HEK293T (cell line): ENCODE measurements at regions not wholly inside any gene's neighbourhood (a gene's known extent, or its start where the extent isn't known, plus 50 kb on each side); places are given as distances from the start of the nearest gene placed in this dataset.

Experiments used
- CTCF ChIA-PET: fragments of 350-600 bp; formaldehyde crosslinking; extraction: SDS; loops from one replicate; lab custom pipeline; 2021; ENCODE audit warnings: antibody characterized with exemption, inconsistent platforms; lab: Yijun Ruan, JAX
- POLR2A ChIA-PET: fragments of 350-600 bp; formaldehyde crosslinking; extraction: SDS; loops from one replicate; lab custom pipeline; 2020; ENCODE audit warnings: antibody characterized with exemption, inconsistent platforms; lab: Yijun Ruan, JAX
- DNase-seq: peaks from one replicate; pipeline ENCODE4 v3.0.0; 2012; ENCODE audit warnings: mixed read lengths; ENCODE audit errors: extremely low spot score
- ARNT ChIP-seq: fragments of 450-650 bp; IDR thresholded peaks from 2 replicates; pipeline ENCODE4 v1.6.1; 2017; ENCODE audit warnings: mild to moderate bottlenecking
- BHLHE40 ChIP-seq: fragments of 450-650 bp; IDR thresholded peaks from 2 replicates; pipeline ENCODE4 v1.6.1; 2016; ENCODE audit warnings: mild to moderate bottlenecking, moderate library complexity, borderline replicate concordance
- CTBP1 ChIP-seq: fragments of 450-650 bp; IDR thresholded peaks from 2 replicates; pipeline ENCODE4 v1.6.1; 2016; ENCODE audit warnings: borderline replicate concordance
- ELF4 ChIP-seq: fragments of 450-650 bp; IDR thresholded peaks from 2 replicates; pipeline ENCODE4 v1.6.1; 2017; ENCODE audit warnings: antibody characterized with exemption
- FOXA1 ChIP-seq: fragments of 450-650 bp; IDR thresholded peaks from 2 replicates; pipeline ENCODE4 v1.6.1; 2016; ENCODE audit warnings: mild to moderate bottlenecking
- FOXK2 ChIP-seq: fragments of 450-650 bp; IDR thresholded peaks from 2 replicates; pipeline ENCODE4 v1.6.1; 2016; ENCODE audit warnings: mild to moderate bottlenecking
- FOXM1 ChIP-seq: fragments of 450-650 bp; IDR thresholded peaks from 2 replicates; pipeline ENCODE4 v1.6.1; 2017; ENCODE audit warnings: mild to moderate bottlenecking, borderline replicate concordance
- HDGF ChIP-seq: fragments of 450-650 bp; IDR thresholded peaks from 2 replicates; pipeline ENCODE4 v1.6.1; 2017; ENCODE audit warnings: antibody characterized with exemption, borderline replicate concordance
- L3MBTL2 ChIP-seq: fragments of 450-650 bp; conservative IDR thresholded peaks from 2 replicates; pipeline ENCODE4 v1.6.1; 2016; ENCODE audit warnings: mild to moderate bottlenecking
- LEF1 ChIP-seq: fragments of 450-650 bp; IDR thresholded peaks from 2 replicates; pipeline ENCODE4 v1.6.1; 2017; ENCODE audit warnings: mild to moderate bottlenecking, borderline replicate concordance
- NFRKB ChIP-seq: fragments of 450-650 bp; IDR thresholded peaks from 2 replicates; pipeline ENCODE4 v1.6.1; 2016; ENCODE audit warnings: mild to moderate bottlenecking, moderate library complexity
- PKNOX1 ChIP-seq: fragments of 450-650 bp; IDR thresholded peaks from 2 replicates; pipeline ENCODE4 v1.6.1; 2016
- SP1 ChIP-seq: fragments of 450-650 bp; IDR thresholded peaks from 2 replicates; pipeline ENCODE4 v1.6.1; 2017
- SUZ12 ChIP-seq: fragments of 450-650 bp; IDR thresholded peaks from 2 replicates; pipeline ENCODE4 v1.6.1; 2016; ENCODE audit warnings: mild to moderate bottlenecking
- TARDBP ChIP-seq: fragments of 450-650 bp; IDR thresholded peaks from 2 replicates; pipeline ENCODE4 v1.6.1; 2016
- ZNF384 ChIP-seq: fragments of 450-650 bp; IDR thresholded peaks from 2 replicates; pipeline ENCODE4 v1.6.1; 2016

- ChIA-PET CTCF (no interaction called here), POLR2A (no interaction called here)
- DNase-seq, result no peak
- TF ChIP-seq SP1 (no peak), HDGF (no peak), SUZ12 (no peak), ARNT (no peak), CTBP1 (no peak), FOXA1 (no peak), ZNF384 (no peak), ELF4 (no peak), NFRKB (no peak), PKNOX1 (no peak), FOXK2 (no peak)
Observed at GRCh38 chr3:72490688-72491435, 357.4 kb downstream of the SHQ1 start.

- no peak for DNase-seq
- ChIA-PET CTCF (no interaction called here), POLR2A (no interaction called here)
- TF ChIP-seq SP1 (no peak), LEF1 (no peak), ELF4 (no peak), FOXM1 (no peak), FOXA1 (no peak), PKNOX1 (no peak)
Observed at GRCh38 chr3:72489901-72490300, 358.3 kb downstream of the SHQ1 start.

DNA sequence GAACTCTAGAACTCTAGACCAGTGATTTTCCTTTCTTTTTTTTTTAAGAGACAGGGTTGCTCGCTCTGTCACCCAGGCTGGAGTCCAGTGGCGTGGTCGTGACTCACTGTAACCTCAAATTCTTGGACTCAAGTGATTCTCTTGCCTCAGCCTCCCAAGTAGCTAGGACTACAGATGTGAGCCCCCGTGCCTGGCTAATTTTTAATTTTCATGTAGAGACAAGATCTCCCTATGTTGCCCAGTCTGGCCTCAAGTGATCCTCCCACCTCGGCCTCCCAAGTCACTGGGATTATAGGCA, 359.6 kb downstream of the SHQ1 start:
- ChIA-PET POLR2A (no interaction called here), CTCF (no interaction called here)
- no peak for TF ChIP-seq ZNF384
- TF ChIP-seq HDGF, result no peak
- TF ChIP-seq FOXA1, result no peak
- no peak for TF ChIP-seq SUZ12
- TF ChIP-seq L3MBTL2, result no peak
- no peak for TF ChIP-seq BHLHE40
- no peak for TF ChIP-seq FOXK2
- TF ChIP-seq LEF1, result no peak
- TF ChIP-seq TARDBP, result no peak
- no peak for TF ChIP-seq SP1
- TF ChIP-seq CTBP1, result no peak
- no peak for TF ChIP-seq ARNT
- TF ChIP-seq ELF4, result no peak
- no peak for TF ChIP-seq FOXM1
- no peak for TF ChIP-seq NFRKB
- TF ChIP-seq PKNOX1, result no peak
- no peak for DNase-seq

DNA sequence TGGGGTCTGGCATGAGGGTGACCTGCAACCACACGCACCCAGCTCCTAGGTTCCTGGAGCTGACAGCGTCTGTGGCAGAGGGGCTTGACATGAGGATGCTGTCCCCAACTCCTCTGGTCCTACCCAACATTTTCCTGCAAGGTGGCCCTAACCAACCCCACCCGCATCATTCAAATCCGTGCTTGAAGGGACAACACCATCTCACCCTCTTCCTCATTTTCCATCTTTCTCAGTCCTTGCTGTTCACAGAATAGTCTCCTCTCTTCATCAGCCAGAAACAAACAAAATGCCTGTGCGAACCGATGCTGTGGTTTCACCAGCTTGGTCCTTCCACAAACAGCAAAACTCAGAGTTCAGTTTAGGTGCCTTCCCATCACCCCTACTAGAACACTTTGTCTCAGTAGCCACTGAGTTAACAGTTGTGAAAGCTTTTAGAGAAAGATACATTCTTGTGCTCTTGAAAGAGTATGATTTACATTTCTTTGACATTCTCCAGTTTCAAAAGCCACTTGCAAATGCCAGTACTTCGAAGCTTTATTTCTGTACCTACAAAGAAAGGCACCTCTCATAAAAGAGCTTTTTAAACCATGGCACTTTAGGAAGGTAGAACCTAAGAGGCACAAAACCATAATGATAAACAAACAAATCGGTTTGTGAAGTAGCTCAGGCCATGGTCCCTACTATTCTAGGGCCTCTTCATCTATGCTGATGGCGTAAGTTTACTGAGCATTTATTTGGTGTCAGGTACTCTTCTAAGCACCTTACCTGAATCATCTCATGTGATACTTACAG, 360.1 kb downstream of the SHQ1 start:
- no peak for DNase-seq
- CTCF ChIA-PET, result no interaction called here
- TF ChIP-seq FOXK2 (no peak), HDGF (no peak), BHLHE40 (no peak), LEF1 (no peak), L3MBTL2 (no peak), FOXM1 (no peak), ELF4 (no peak), SP1 (no peak), CTBP1 (no peak), PKNOX1 (no peak), NFRKB (no peak), TARDBP (no peak), ARNT (no peak), ZNF384 (no peak), FOXA1 (no peak), SUZ12 (no peak)
- POLR2A ChIA-PET, result interaction anchor here (1.1 to 1.6 kb wide), 2 partner anchors 22 to 40 kb away, joined by 4 to 6 read pairs; no protein-coding TSS in a partner anchor

- CTCF ChIA-PET, result interaction anchor here (0.5 to 0.6 kb wide), 3 partner anchors 62 to 776 kb away, joined by 3 read pairs; no protein-coding TSS in a partner anchor
- peak; percentile 13 for DNase-seq
Observed at GRCh38 chr3:72487078-72487765, 361.0 kb downstream of the SHQ1 start.

More at GRCh38 chr3:72487078-72487765, 361.0 kb downstream of the SHQ1 start:
- POLR2A ChIA-PET, result interaction anchor here (1.1 to 1.6 kb wide), 2 partner anchors 23 to 39 kb away, joined by 4 to 6 read pairs; no protein-coding TSS in a partner anchor
- TF ChIP-seq HDGF (no peak), LEF1 (no peak), NFRKB (no peak), ZNF384 (no peak), BHLHE40 (no peak), ELF4 (no peak), FOXM1 (no peak), L3MBTL2 (no peak), FOXA1 (no peak), CTBP1 (no peak)
